Parathyroid adenoma (tissue), 2 donors: ENCODE measurements at regions not wholly inside any gene's neighbourhood (a gene's known extent, or its start where the extent isn't known, plus 50 kb on each side); places are given as distances from the start of the nearest gene placed in this dataset.

Experiments used
- H2AFZ ChIP-seq: fragments of 300-600 bp; sonication (generic); one replicate; pipeline ENCODE4 v1.7.0; 2017; ENCODE audit warnings: antibody characterized with exemption, mild to moderate bottlenecking
- H3K27ac ChIP-seq: fragments of 300-600 bp; sonication (generic); one replicate; pipeline ENCODE4 v1.7.0; 2017
- H3K27me3 ChIP-seq: fragments of 300-600 bp; sonication (generic); one replicate; pipeline ENCODE4 v1.7.0; 2017; ENCODE audit warnings: low read length; ENCODE audit not compliant: control insufficient read depth, insufficient read depth
- H3K36me3 ChIP-seq: fragments of 300-600 bp; sonication (generic); one replicate; pipeline ENCODE4 v1.7.0; 2017; ENCODE audit warnings: low read length; ENCODE audit not compliant: control insufficient read depth, insufficient read depth
- H3K4me1 ChIP-seq: fragments of 300-600 bp; sonication (generic); one replicate; pipeline ENCODE4 v1.7.0; 2017; ENCODE audit warnings: control low read depth
- H3K4me2 ChIP-seq: fragments of 300-600 bp; sonication (generic); one replicate; pipeline ENCODE4 v1.7.0; 2017; ENCODE audit warnings: low read length
- H3K4me3 ChIP-seq: fragments of 300-600 bp; sonication (generic); one replicate; pipeline ENCODE4 v1.7.0; 2017; ENCODE audit warnings: low read depth, low read length
- H3K79me2 ChIP-seq: fragments of 300-600 bp; sonication (generic); one replicate; pipeline ENCODE4 v1.7.0; 2017; ENCODE audit warnings: control low read depth
- H3K9ac ChIP-seq: fragments of 300-600 bp; sonication (generic); one replicate; pipeline ENCODE4 v1.7.0; 2017; ENCODE audit warnings: mild to moderate bottlenecking
- H3K9me3 ChIP-seq: fragments of 300-600 bp; sonication (generic); one replicate; pipeline ENCODE4 v1.7.0; 2017; ENCODE audit warnings: low read length; ENCODE audit not compliant: control insufficient read depth
- CTCF ChIP-seq: fragments of 300-600 bp; sonication (generic); IDR thresholded peaks from one replicate; pipeline ENCODE4 v1.7.0; 2017; ENCODE audit warnings: antibody characterized with exemption, mild to moderate bottlenecking
- donor health status: primary hyperparathyroidism.

- TF ChIP-seq CTCF = no peak
- H3K9me3 ChIP-seq = no peaks in the 10 kb centered on the region
- H3K79me2 ChIP-seq = no peaks in the 10 kb centered on the region
- H3K27ac ChIP-seq = no peak overlapping the region
- H3K9ac ChIP-seq = no peak overlapping the region
- H3K36me3 ChIP-seq = no peaks in the 10 kb centered on the region
- no peaks in the 10 kb centered on the region for H3K27me3 ChIP-seq
- H3K4me2 ChIP-seq = no peak overlapping the region
- H3K4me1 ChIP-seq = no peaks in the 10 kb centered on the region
- H2AFZ ChIP-seq = no peak overlapping the region
- H3K4me3 ChIP-seq = no peak overlapping the region
Measured at GRCh38 chr4:134425756-134426155, 224.2 kb upstream of the PABPC4L start.

DNA sequence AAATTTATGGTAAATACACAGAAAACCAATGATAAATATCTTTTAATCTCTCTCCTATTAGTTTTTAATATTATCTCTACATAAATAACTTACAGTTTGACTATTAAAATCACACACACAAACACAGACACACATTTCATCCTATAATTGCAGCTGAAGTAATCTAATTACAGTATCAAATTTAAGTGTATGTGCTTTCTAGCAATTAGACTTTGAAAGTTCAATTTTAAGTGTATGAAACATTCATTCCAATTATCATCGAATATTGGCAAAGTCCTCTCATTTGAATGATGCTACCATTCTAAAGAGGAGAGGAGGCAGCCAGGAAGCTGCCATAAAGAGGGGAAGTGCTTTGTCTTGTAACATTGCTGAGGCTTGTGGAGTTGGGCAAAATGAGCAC, 221.2 kb upstream of the PABPC4L start:
- H3K27me3 ChIP-seq = no peaks in the 10 kb centered on the region
- no peak overlapping the region for H3K27ac ChIP-seq

GRCh38 chr4:134421734-134422133, 220.1 kb upstream of the PABPC4L start:
- Histone ChIP-seq H3K9me3 (no peaks in the 10 kb centered on the region), H3K27me3 (no peaks in the 10 kb centered on the region), H3K4me2 (no peak overlapping the region), H3K36me3 (no peaks in the 10 kb centered on the region), H3K9ac (no peak overlapping the region), H3K27ac (no peak overlapping the region), H2AFZ (no peak overlapping the region), H3K4me3 (no peak overlapping the region), H3K79me2 (no peaks in the 10 kb centered on the region), H3K4me1 (no peaks in the 10 kb centered on the region)
- TF ChIP-seq CTCF = no peak

More for the DNA sequence above, 221.2 kb upstream of the PABPC4L start:
- H3K4me2 ChIP-seq = no peak overlapping the region
- H3K36me3 ChIP-seq = no peaks in the 10 kb centered on the region
- H3K9ac ChIP-seq = no peak overlapping the region
- no peaks in the 10 kb centered on the region for H3K9me3 ChIP-seq
- TF ChIP-seq CTCF = no peak
- no peak overlapping the region for H3K4me3 ChIP-seq
- H3K79me2 ChIP-seq = no peaks in the 10 kb centered on the region
- H3K4me1 ChIP-seq = no peaks in the 10 kb centered on the region
- no peak overlapping the region for H2AFZ ChIP-seq

DNA sequence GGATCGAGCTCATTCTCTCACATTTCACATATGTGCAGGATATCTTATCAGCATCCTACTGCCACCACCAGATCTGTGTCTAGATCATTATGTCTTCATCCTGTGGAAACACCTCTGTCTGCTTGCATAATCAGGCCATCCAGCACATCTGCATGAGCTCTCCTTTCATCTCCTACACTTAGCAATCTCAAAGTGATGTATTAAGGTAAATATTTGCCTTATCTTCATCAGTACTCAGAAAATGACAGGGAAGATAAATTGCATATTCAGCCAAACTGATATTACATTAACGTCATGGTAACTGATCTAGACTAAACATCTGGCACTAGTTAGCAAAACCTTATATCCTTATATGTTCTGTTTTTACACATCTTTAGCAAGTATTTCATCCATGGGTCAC, 207.3 kb upstream of the PABPC4L start:
- Histone ChIP-seq H3K4me2 (no peak overlapping the region), H3K4me1 (no peaks in the 10 kb centered on the region), H3K27me3 (no peaks in the 10 kb centered on the region), H3K27ac (no peak overlapping the region), H2AFZ (no peak overlapping the region), H3K36me3 (no peaks in the 10 kb centered on the region), H3K79me2 (no peaks in the 10 kb centered on the region), H3K9ac (no peak overlapping the region), H3K9me3 (no peaks in the 10 kb centered on the region), H3K4me3 (no peak overlapping the region)
- no peak for TF ChIP-seq CTCF

- TF ChIP-seq CTCF = no peak
- Histone ChIP-seq H3K4me1 (no peaks in the 10 kb centered on the region), H3K4me3 (no peak overlapping the region), H2AFZ (no peak overlapping the region), H3K4me2 (no peak overlapping the region), H3K27ac (no peak overlapping the region), H3K36me3 (no peaks in the 10 kb centered on the region), H3K9ac (no peak overlapping the region), H3K9me3 (no peaks in the 10 kb centered on the region), H3K27me3 (no peaks in the 10 kb centered on the region), H3K79me2 (no peaks in the 10 kb centered on the region)
Measured at GRCh38 chr4:134401798-134402197, 200.2 kb upstream of the PABPC4L start.
